ENCODE measurements at regions not wholly inside any gene's neighbourhood (a gene's known extent, or its start where the extent isn't known, plus 50 kb on each side); places are given as distances from the start of the nearest gene placed in this dataset.

- Histone ChIP-seq H3K27ac (no peak overlapping the region), H3K4me1 (no peaks in the 10 kb centered on the region), H3K4me3 (no peak overlapping the region), H3K27me3 (no peaks in the 10 kb centered on the region), H3K9me3 (no peaks in the 10 kb centered on the region), H3K36me3 (no peaks in the 10 kb centered on the region)
- TF ChIP-seq POLR2AphosphoS5 (IDR thresholded peaks at IDR 0.05) (no peak), EP300 (IDR thresholded peaks at IDR 0.05) (no peak), POLR2A (IDR thresholded peaks at IDR 0.05) (no peak), CTCF (IDR thresholded peaks at IDR 0.05) (no peak)
- ATAC-seq, result no peak
- WGBS, 2 donors (ENCODE audit: low coverage in 1 of 2), result 23 to 44% methylated on average over 3 to 4 of the region's 4 CpGs
Measured at GRCh38 chr2:138919120-138919747, 139.0 kb upstream of the NXPH2 start.

- no peaks in the 10 kb centered on the region for H3K4me1 ChIP-seq
- TF ChIP-seq POLR2A (IDR thresholded peaks at IDR 0.05) (no peak), POLR2AphosphoS5 (IDR thresholded peaks at IDR 0.05) (no peak), CTCF (IDR thresholded peaks at IDR 0.05) (no peak), EP300 (IDR thresholded peaks at IDR 0.05) (no peak)
- H3K36me3 ChIP-seq, result no peaks in the 10 kb centered on the region
- no peaks in the 10 kb centered on the region for H3K27me3 ChIP-seq
- H3K9me3 ChIP-seq, result no peaks in the 10 kb centered on the region
- 56 to 64% methylated on average over 1 of the region's 1 CpG for WGBS, 2 donors (ENCODE audit: low coverage in 1 of 2)
- ATAC-seq, result no peak
- no peak overlapping the region for H3K4me3 ChIP-seq
- no peak overlapping the region for H3K27ac ChIP-seq
Measured at GRCh38 chr2:138910427-138910826, 130.2 kb upstream of the NXPH2 start.

- WGBS, 2 donors (ENCODE audit: low coverage in 1 of 2), result 86 to 91% methylated on average over 2 of the region's 2 CpGs
- H3K27me3 ChIP-seq, result no peaks in the 10 kb centered on the region
- H3K9me3 ChIP-seq, result no peaks in the 10 kb centered on the region
- no peak overlapping the region for H3K27ac ChIP-seq
- no peak overlapping the region for H3K4me3 ChIP-seq
- no peaks in the 10 kb centered on the region for H3K4me1 ChIP-seq
- H3K36me3 ChIP-seq, result no peaks in the 10 kb centered on the region
- no peak for ATAC-seq
- TF ChIP-seq CTCF (IDR thresholded peaks at IDR 0.05) (no peak), POLR2AphosphoS5 (IDR thresholded peaks at IDR 0.05) (no peak), POLR2A (IDR thresholded peaks at IDR 0.05) (no peak), EP300 (IDR thresholded peaks at IDR 0.05) (no peak)
Measured at GRCh38 chr2:138906549-138906948, 126.4 kb upstream of the NXPH2 start.

GRCh38 chr2:138902239-138902871 lies 122.2 kb upstream of the NXPH2 start:
- H3K4me3 ChIP-seq, result no peak overlapping the region
- H3K36me3 ChIP-seq, result no peaks in the 10 kb centered on the region
- ATAC-seq, result no peak
- H3K4me1 ChIP-seq, result no peaks in the 10 kb centered on the region
- H3K27ac ChIP-seq, result no peak overlapping the region
- no peaks in the 10 kb centered on the region for H3K27me3 ChIP-seq
- 92 to 100% methylated on average over 5 to 9 of the region's 29 CpGs for WGBS, 2 donors (ENCODE audit: low coverage in 1 of 2)
- no peaks in the 10 kb centered on the region for H3K9me3 ChIP-seq
- no peak for TF ChIP-seq POLR2A (IDR thresholded peaks at IDR 0.05)
- no peak for TF ChIP-seq EP300 (IDR thresholded peaks at IDR 0.05)
- no peak for TF ChIP-seq CTCF (IDR thresholded peaks at IDR 0.05)
- no peak for TF ChIP-seq POLR2AphosphoS5 (IDR thresholded peaks at IDR 0.05)

- H3K4me3 ChIP-seq, result no peak overlapping the region
- H3K27me3 ChIP-seq, result no peaks in the 10 kb centered on the region
- no peaks in the 10 kb centered on the region for H3K9me3 ChIP-seq
- TF ChIP-seq POLR2A (IDR thresholded peaks at IDR 0.05), result no peak
- H3K27ac ChIP-seq, result no peak overlapping the region
- ATAC-seq, result no peak
- 97% methylated on average over 6 of the region's 11 CpGs; no CpG with 5 or more reads in 1 of the 2 donors for WGBS, 2 donors (ENCODE audit: low coverage in 1 of 2)
- no peaks in the 10 kb centered on the region for H3K36me3 ChIP-seq
- H3K4me1 ChIP-seq, result no peaks in the 10 kb centered on the region
Measured at GRCh38 chr2:138901530-138901929, 121.3 kb upstream of the NXPH2 start.

Data from gastroesophageal sphincter (tissue), 4 donors.